Smooth muscle cell (in vitro differentiated cells): ENCODE measurements at regions not wholly inside any gene's neighbourhood (a gene's known extent, or its start where the extent isn't known, plus 50 kb on each side); places are given as distances from the start of the nearest gene placed in this dataset.

Source experiments
- DNase-seq: peaks from one replicate; lab custom pipeline; 2025; ENCODE audit not compliant: unreplicated experiment; lab: John Stamatoyannopoulos, UW
- H2AFZ ChIP-seq: fragments of 200-600 bp; sonication (generic); 2 replicates; pipeline ENCODE4 v1.6.0; 2016; ENCODE audit warnings: antibody characterized with exemption, low read depth, mild to moderate bottlenecking
- H3F3A ChIP-seq: fragments of 200-600 bp; sonication (generic); 2 replicates; pipeline ENCODE4 v1.6.0; 2017; ENCODE audit warnings: antibody characterized with exemption, low read depth
- H3K27ac ChIP-seq: fragments of 200-600 bp; sonication (generic); 2 replicates; pipeline ENCODE4 v1.5.1; 2016; ENCODE audit warnings: low read depth, mild to moderate bottlenecking
- H3K27me3 ChIP-seq: fragments of 200-600 bp; sonication (generic); 2 replicates; pipeline ENCODE4 v1.6.1; 2016; ENCODE audit warnings: low read depth, mild to moderate bottlenecking
- H3K36me3 ChIP-seq: fragments of 200-600 bp; sonication (generic); 2 replicates; pipeline ENCODE4 v1.5.1; 2016; ENCODE audit warnings: low read depth
- H3K4me1 ChIP-seq: fragments of 200-600 bp; sonication (generic); 2 replicates; pipeline ENCODE4 v1.5.1; 2016; ENCODE audit warnings: low read depth
- H3K4me2 ChIP-seq: fragments of 200-600 bp; sonication (generic); 2 replicates; pipeline ENCODE4 v1.6.0; 2016; ENCODE audit warnings: mild to moderate bottlenecking
- H3K4me3 ChIP-seq: fragments of 200-600 bp; sonication (generic); 2 replicates; pipeline ENCODE4 v1.5.1; 2016; ENCODE audit warnings: mild to moderate bottlenecking
- H3K79me2 ChIP-seq: fragments of 200-600 bp; sonication (generic); 2 replicates; pipeline ENCODE4 v1.6.0; 2016; ENCODE audit warnings: low read depth, mild to moderate bottlenecking
- H3K9ac ChIP-seq: fragments of 200-600 bp; sonication (generic); 2 replicates; pipeline ENCODE4 v1.6.0; 2016; ENCODE audit warnings: low read depth
- H3K9me3 ChIP-seq: fragments of 200-600 bp; sonication (generic); replicated peaks from 2 replicates; pipeline ENCODE4 v1.5.1; 2016; ENCODE audit warnings: low read depth
- H4K20me1 ChIP-seq: fragments of 200-600 bp; sonication (generic); 2 replicates; pipeline ENCODE4 v1.6.0; 2016; ENCODE audit warnings: low read depth
- WGBS: methylation state at CpG from one replicate; pipeline ENCODE4 v1.1.7; 2016; ENCODE audit warnings: low lambda C conversion rate; 5-methylcytosine and 5-hydroxymethylcytosine counted together
- TF ChIP-seq, protein P1 (sequence below): fragments of 200-600 bp; sonication (generic); IDR thresholded peaks from 2 replicates; pipeline ENCODE4 v1.5.1; 2017; ENCODE audit warnings: borderline replicate concordance, mild to moderate bottlenecking, antibody characterized with exemption; ENCODE audit not compliant: insufficient read depth, poor library complexity, severe bottlenecking

DNA sequence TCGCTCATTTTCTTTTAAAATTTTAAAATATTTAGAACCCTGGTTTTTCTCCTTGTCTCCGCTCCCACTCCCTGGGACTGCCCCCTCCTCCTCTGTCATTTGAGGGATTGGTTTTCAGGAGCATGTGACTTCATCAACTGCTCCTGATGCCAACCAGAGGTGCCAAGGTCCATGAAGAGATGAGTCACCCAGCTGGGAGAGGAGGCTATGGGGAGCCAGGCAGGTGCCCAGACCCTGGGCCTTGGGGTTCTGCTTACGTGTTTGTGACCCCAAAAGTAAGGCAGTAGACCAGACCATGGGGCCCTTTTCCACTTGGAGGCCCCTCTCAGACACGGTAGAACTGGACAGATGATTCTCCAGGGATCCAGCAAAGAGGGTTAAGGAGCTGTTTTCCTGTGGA lies 167.0 kb downstream of the FGF18 start:
- Histone ChIP-seq H3K9ac (no peak overlapping the region), H3K4me2 (no peak overlapping the region), H3K27me3 (peaks cover 40% of the 10 kb centered on the region), H3K27ac (no peak overlapping the region), H3K4me1 (no peaks in the 10 kb centered on the region), H2AFZ (no peak overlapping the region), H3K9me3 (no peaks in the 10 kb centered on the region), H3K36me3 (no peaks in the 10 kb centered on the region), H3K79me2 (no peaks in the 10 kb centered on the region), H3K4me3 (no peak overlapping the region), H3F3A (no peaks in the 10 kb centered on the region), H4K20me1 (no peaks in the 10 kb centered on the region)
- TF ChIP-seq, protein P1, sequence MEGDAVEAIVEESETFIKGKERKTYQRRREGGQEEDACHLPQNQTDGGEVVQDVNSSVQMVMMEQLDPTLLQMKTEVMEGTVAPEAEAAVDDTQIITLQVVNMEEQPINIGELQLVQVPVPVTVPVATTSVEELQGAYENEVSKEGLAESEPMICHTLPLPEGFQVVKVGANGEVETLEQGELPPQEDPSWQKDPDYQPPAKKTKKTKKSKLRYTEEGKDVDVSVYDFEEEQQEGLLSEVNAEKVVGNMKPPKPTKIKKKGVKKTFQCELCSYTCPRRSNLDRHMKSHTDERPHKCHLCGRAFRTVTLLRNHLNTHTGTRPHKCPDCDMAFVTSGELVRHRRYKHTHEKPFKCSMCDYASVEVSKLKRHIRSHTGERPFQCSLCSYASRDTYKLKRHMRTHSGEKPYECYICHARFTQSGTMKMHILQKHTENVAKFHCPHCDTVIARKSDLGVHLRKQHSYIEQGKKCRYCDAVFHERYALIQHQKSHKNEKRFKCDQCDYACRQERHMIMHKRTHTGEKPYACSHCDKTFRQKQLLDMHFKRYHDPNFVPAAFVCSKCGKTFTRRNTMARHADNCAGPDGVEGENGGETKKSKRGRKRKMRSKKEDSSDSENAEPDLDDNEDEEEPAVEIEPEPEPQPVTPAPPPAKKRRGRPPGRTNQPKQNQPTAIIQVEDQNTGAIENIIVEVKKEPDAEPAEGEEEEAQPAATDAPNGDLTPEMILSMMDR = no peak
- WGBS = 74% methylated on average over 4 of the region's 4 CpGs
- no peak for DNase-seq

DNA sequence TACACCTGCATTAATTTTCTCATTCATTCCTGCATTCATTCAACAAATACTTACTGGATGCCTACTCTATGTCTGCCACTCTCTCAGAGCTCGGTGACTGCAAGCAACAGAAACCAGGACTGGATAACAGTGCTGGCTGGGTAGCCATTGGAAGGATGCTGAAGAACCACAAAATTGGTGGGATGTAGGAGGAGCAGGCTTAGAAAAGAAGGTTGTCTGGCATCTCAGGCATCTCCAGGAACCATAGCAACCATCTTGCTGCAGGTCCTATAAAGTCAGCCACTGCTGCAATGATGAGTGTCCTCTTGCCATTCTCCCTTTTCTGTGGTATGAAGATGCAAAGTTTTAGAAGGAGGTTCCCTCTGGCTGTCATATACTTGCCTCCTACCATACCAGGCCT lies 168.6 kb downstream of the FGF18 start:
- Histone ChIP-seq H3K4me1 (no peaks in the 10 kb centered on the region), H3K79me2 (no peaks in the 10 kb centered on the region), H3K27me3 (peaks cover 40% of the 10 kb centered on the region), H3K9ac (no peak overlapping the region), H3K9me3 (no peaks in the 10 kb centered on the region), H3K4me2 (no peak overlapping the region), H3K36me3 (no peaks in the 10 kb centered on the region), H3K4me3 (no peak overlapping the region), H4K20me1 (no peaks in the 10 kb centered on the region), H3K27ac (no peak overlapping the region), H3F3A (no peaks in the 10 kb centered on the region), H2AFZ (no peak overlapping the region)
- WGBS = 97% methylated on average over 1 of the region's 1 CpG
- TF ChIP-seq, protein P1 = no peak
- no peak for DNase-seq

DNA sequence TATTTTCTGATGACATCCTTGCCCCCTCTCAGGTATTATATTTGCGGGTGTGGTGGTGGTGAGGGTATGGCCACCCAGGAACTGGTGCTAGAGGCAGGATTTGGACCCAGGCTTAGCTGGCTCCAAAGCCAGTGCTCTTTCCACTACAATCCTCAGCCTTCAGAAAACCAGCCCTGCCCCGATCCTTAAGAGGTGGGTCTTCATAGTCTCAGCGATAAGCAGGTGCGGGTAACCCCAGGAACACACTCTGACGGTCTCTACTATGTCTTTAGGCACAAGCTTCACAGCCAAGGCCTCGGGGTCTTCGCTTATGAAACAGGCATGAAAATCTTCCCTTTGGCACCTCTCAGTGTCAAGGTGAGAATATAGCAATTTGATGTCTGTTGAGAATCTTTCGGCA lies 169.3 kb downstream of the FGF18 start:
- no peaks in the 10 kb centered on the region for H4K20me1 ChIP-seq
- no peak overlapping the region for H3K9ac ChIP-seq
- H2AFZ ChIP-seq = no peak overlapping the region
- H3K36me3 ChIP-seq = no peaks in the 10 kb centered on the region
- no peaks in the 10 kb centered on the region for H3K9me3 ChIP-seq
- H3F3A ChIP-seq = no peaks in the 10 kb centered on the region
- DNase-seq = no peak
- no peak overlapping the region for H3K4me3 ChIP-seq
- H3K4me2 ChIP-seq = no peak overlapping the region
- no peak overlapping the region for H3K27ac ChIP-seq
- no peaks in the 10 kb centered on the region for H3K4me1 ChIP-seq
- no peaks in the 10 kb centered on the region for H3K79me2 ChIP-seq
- TF ChIP-seq, protein P1 = no peak
- H3K27me3 ChIP-seq = peaks cover 35% of the 10 kb centered on the region
- WGBS = 94% methylated on average over 8 of the region's 8 CpGs

DNA sequence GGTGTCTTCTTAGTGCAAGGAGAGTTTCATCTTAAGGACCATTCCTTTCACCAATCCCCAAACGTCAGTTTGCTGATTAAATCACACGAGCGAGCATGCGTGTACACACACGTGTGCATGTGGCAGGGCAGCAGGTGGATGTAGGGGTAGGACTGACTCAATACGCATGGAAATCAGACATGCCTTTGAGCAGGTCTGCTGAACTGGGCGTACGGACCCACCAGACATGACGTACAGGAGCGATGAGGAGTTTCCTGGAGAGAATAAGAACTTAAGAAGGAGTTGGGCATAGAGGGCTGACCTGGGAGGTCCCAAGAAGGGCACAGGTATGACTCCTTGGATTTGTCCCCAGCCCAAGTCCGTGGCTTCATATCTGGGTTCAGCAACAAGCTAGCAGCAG lies 170.0 kb downstream of the FGF18 start:
- Histone ChIP-seq H3K27ac (no peak overlapping the region), H3K9ac (no peak overlapping the region), H4K20me1 (no peaks in the 10 kb centered on the region), H3K4me2 (no peak overlapping the region), H3K4me1 (no peaks in the 10 kb centered on the region), H3K79me2 (no peaks in the 10 kb centered on the region), H3K36me3 (no peaks in the 10 kb centered on the region), H3K4me3 (no peak overlapping the region), H3K9me3 (no peaks in the 10 kb centered on the region), H3K27me3 (peaks cover 32% of the 10 kb centered on the region), H2AFZ (no peak overlapping the region), H3F3A (no peaks in the 10 kb centered on the region)
- TF ChIP-seq, protein P1 = no peak
- 88% methylated on average over 11 of the region's 11 CpGs for WGBS
- no peak for DNase-seq
